GM12891 (cell line): ENCODE measurements at regions not wholly inside any gene's neighbourhood (a gene's known extent, or its start where the extent isn't known, plus 50 kb on each side); places are given as distances from the start of the nearest gene placed in this dataset.

Experiments
- POLR2AphosphoS5 ChIP-seq: IDR thresholded peaks from 2 replicates; pipeline ENCODE4 v1.6.1; 2011; ENCODE audit warnings: low read depth, low read length, control low read depth
- TAF1 ChIP-seq: IDR thresholded peaks from 2 replicates; pipeline ENCODE4 v1.6.1; 2011; ENCODE audit warnings: low read depth, low read length, control low read depth

GRCh38 chr13:111521030-111521429, 200.6 kb downstream of the TEX29 start:
- no peak for TF ChIP-seq TAF1
- no peak for TF ChIP-seq POLR2AphosphoS5
